22Rv1 (cell line): ENCODE measurements at regions not wholly inside any gene's neighbourhood (a gene's known extent, or its start where the extent isn't known, plus 50 kb on each side); places are given as distances from the start of the nearest gene placed in this dataset.

ENCODE experiments used
- ZFX ChIP-seq: fragments of 450-650 bp; IDR thresholded peaks from 2 replicates; pipeline ENCODE4 v1.6.1; 2017; ENCODE audit warnings: antibody characterized with exemption, borderline replicate concordance
- TF ChIP-seq, protein P1 (sequence below): fragments of 450-650 bp; IDR thresholded peaks from 2 replicates; pipeline ENCODE4 v1.5.1; 2017; ENCODE audit warnings: mild to moderate bottlenecking

DNA sequence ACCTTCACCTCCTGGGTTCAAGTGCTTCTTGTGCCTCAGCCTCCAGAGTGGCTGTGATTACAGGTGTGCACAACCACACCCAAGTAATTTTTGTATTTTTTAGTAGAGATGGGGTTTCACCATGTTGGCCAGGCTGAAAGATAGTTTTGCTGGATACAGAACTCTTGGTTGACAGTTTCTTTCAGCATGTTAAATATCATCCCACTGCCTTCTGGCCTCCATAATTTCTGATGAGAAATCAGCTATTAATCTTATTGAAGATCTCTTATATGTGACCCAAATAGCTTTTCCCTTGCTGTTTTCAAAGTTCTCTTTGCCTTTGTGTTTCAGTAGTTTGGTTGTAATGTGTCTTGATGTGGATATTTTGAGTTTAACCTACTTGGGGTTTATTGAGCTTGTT is 50.3 kb upstream of the BRD7 start:
- TF ChIP-seq, protein P1, sequence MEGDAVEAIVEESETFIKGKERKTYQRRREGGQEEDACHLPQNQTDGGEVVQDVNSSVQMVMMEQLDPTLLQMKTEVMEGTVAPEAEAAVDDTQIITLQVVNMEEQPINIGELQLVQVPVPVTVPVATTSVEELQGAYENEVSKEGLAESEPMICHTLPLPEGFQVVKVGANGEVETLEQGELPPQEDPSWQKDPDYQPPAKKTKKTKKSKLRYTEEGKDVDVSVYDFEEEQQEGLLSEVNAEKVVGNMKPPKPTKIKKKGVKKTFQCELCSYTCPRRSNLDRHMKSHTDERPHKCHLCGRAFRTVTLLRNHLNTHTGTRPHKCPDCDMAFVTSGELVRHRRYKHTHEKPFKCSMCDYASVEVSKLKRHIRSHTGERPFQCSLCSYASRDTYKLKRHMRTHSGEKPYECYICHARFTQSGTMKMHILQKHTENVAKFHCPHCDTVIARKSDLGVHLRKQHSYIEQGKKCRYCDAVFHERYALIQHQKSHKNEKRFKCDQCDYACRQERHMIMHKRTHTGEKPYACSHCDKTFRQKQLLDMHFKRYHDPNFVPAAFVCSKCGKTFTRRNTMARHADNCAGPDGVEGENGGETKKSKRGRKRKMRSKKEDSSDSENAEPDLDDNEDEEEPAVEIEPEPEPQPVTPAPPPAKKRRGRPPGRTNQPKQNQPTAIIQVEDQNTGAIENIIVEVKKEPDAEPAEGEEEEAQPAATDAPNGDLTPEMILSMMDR = no peak
- no peak for TF ChIP-seq ZFX
